ENCODE measurements at regions not wholly inside any gene's neighbourhood (a gene's known extent, or its start where the extent isn't known, plus 50 kb on each side); places are given as distances from the start of the nearest gene placed in this dataset.

GRCh38 chr1:37265786-37266667 lies 208.4 kb upstream of the ZC3H12A start:
- Mint-ChIP-seq H3K27me3 (peaks cover 25% of the 10 kb centered on the region), H3K4me1 (ENCODE audit: low read depth) (no peaks in the 10 kb centered on the region), H3K27ac (no peak overlapping the region), H3K9me3 (ENCODE audit: low read depth) (no peaks in the 10 kb centered on the region), H3K36me3 (ENCODE audit: insufficient read depth) (no peaks in the 10 kb centered on the region), H3K4me3 (ENCODE audit: low read depth) (no peak overlapping the region)
- TF ChIP-seq, protein P1, sequence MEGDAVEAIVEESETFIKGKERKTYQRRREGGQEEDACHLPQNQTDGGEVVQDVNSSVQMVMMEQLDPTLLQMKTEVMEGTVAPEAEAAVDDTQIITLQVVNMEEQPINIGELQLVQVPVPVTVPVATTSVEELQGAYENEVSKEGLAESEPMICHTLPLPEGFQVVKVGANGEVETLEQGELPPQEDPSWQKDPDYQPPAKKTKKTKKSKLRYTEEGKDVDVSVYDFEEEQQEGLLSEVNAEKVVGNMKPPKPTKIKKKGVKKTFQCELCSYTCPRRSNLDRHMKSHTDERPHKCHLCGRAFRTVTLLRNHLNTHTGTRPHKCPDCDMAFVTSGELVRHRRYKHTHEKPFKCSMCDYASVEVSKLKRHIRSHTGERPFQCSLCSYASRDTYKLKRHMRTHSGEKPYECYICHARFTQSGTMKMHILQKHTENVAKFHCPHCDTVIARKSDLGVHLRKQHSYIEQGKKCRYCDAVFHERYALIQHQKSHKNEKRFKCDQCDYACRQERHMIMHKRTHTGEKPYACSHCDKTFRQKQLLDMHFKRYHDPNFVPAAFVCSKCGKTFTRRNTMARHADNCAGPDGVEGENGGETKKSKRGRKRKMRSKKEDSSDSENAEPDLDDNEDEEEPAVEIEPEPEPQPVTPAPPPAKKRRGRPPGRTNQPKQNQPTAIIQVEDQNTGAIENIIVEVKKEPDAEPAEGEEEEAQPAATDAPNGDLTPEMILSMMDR (IDR thresholded peaks at IDR 0.05; ENCODE audit: unreplicated experiment) = no peak
- no peak for DNase-seq (ENCODE audit: low spot score, unreplicated experiment)

GRCh38 chr1:37267111-37267835 lies 207.1 kb upstream of the ZC3H12A start:
- DNase-seq (ENCODE audit: low spot score, unreplicated experiment) = no peak
- Mint-ChIP-seq H3K9me3 (ENCODE audit: low read depth) (no peaks in the 10 kb centered on the region), H3K4me1 (ENCODE audit: low read depth) (no peaks in the 10 kb centered on the region), H3K4me3 (ENCODE audit: low read depth) (no peak overlapping the region), H3K36me3 (ENCODE audit: insufficient read depth) (no peaks in the 10 kb centered on the region), H3K27ac (no peak overlapping the region), H3K27me3 (peaks cover 17% of the 10 kb centered on the region)
- TF ChIP-seq, protein P1 (IDR thresholded peaks at IDR 0.05; ENCODE audit: unreplicated experiment) = no peak

GRCh38 chr1:37270639-37271038 lies 203.7 kb upstream of the ZC3H12A start:
- DNase-seq (ENCODE audit: low spot score, unreplicated experiment) = no peak
- Mint-ChIP-seq H3K27me3 (peaks cover 7% of the 10 kb centered on the region), H3K36me3 (ENCODE audit: insufficient read depth) (no peaks in the 10 kb centered on the region), H3K4me3 (ENCODE audit: low read depth) (no peak overlapping the region), H3K27ac (no peak overlapping the region), H3K9me3 (ENCODE audit: low read depth) (no peaks in the 10 kb centered on the region), H3K4me1 (ENCODE audit: low read depth) (no peaks in the 10 kb centered on the region)
- TF ChIP-seq, protein P1 (IDR thresholded peaks at IDR 0.05; ENCODE audit: unreplicated experiment) = no peak

DNA sequence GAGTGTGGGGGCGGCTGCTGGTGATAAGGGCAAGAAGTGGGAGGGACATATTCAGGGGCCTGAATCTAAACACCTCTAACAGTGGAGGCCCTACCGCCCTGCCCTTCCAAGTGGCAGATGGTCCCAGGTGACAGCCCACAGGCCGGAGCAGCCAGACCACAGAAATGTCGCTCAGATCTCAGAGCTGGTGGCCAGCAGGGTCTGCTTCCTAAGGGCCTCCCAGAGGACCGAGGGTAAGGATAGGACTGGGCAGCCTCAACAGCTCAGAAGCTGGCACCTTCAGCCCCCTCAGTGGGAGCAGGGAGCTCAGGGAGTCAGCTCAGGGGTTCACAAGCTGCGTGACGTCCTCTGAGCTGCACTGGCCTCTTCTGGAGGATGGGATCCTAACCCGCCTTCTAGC lies 201.8 kb upstream of the ZC3H12A start:
- Mint-ChIP-seq H3K4me3 (ENCODE audit: low read depth) (no peak overlapping the region), H3K4me1 (ENCODE audit: low read depth) (peaks cover 5% of the 10 kb centered on the region), H3K27ac (no peak overlapping the region), H3K36me3 (ENCODE audit: insufficient read depth) (no peaks in the 10 kb centered on the region), H3K27me3 (peaks cover 7% of the 10 kb centered on the region), H3K9me3 (ENCODE audit: low read depth) (no peaks in the 10 kb centered on the region)
- TF ChIP-seq, protein P1 (IDR thresholded peaks at IDR 0.05; ENCODE audit: unreplicated experiment) = no peak
- DNase-seq (ENCODE audit: low spot score, unreplicated experiment) = no peak

GRCh38 chr1:37274486-37274885 lies 199.9 kb upstream of the ZC3H12A start:
- Mint-ChIP-seq H3K4me1 (ENCODE audit: low read depth) (peaks cover 5% of the 10 kb centered on the region), H3K9me3 (ENCODE audit: low read depth) (no peaks in the 10 kb centered on the region), H3K4me3 (ENCODE audit: low read depth) (no peak overlapping the region), H3K36me3 (ENCODE audit: insufficient read depth) (no peaks in the 10 kb centered on the region), H3K27ac (no peak overlapping the region), H3K27me3 (peaks cover 13% of the 10 kb centered on the region)
- TF ChIP-seq, protein P1 (IDR thresholded peaks at IDR 0.05; ENCODE audit: unreplicated experiment) = no peak
- no peak for DNase-seq (ENCODE audit: low spot score, unreplicated experiment)
